OCI-LY1 (cell line): ENCODE measurements at regions not wholly inside any gene's neighbourhood (a gene's known extent, or its start where the extent isn't known, plus 50 kb on each side); places are given as distances from the start of the nearest gene placed in this dataset.

ENCODE experiments used
- CTCF ChIP-seq: fragments of 200-600 bp; sonication (generic), shearing (Covaris generic); IDR thresholded peaks from 2 replicates; pipeline ENCODE4 v1.5.1; 2017; ENCODE audit warnings: mild to moderate bottlenecking, antibody characterized with exemption, low read length, moderate library complexity, mixed read lengths
- EZH2 ChIP-seq: fragments of 200-600 bp; sonication (generic), shearing (Covaris generic); IDR thresholded peaks from 2 replicates; pipeline ENCODE4 v1.8.0; 2017; ENCODE audit warnings: borderline replicate concordance, mixed run types, mild to moderate bottlenecking, antibody characterized with exemption, low read length, moderate library complexity, mixed read lengths

- TF ChIP-seq CTCF: no peak
- no peak for TF ChIP-seq EZH2
These were observed 69.6 kb upstream of the CREB1 start for GRCh38 chr2:207459990-207460757.
